ENCODE measurements at regions not wholly inside any gene's neighbourhood (a gene's known extent, or its start where the extent isn't known, plus 50 kb on each side); places are given as distances from the start of the nearest gene placed in this dataset.

DNA sequence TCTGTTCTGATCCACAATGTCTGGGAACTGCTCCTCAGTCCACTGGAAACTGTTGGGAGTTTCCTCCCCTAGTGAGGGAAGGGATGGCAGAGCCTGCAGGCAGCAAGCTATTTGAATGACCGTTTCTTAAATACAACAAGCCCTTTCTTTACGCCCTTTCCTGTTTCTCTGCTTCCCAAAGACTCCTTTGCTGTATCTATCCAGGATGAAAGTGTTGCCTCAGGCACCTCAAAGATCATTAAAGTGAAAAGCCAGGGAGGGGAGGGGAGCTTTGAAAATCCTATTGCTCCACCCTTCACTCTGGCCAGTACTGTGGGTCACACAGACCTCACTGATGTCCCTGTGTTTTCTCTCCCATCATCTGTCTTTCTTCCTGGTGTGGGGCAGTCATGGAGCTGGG lies 213.1 kb downstream of the RNF144B start:
- H3K9me3 Mint-ChIP-seq = no peaks in the 10 kb centered on the region
- H3K27me3 Mint-ChIP-seq = peaks cover 8 to 32% (median 22%) of the 10 kb centered on the region in 5 donors
- ATAC-seq = no peak
- H3K27ac Mint-ChIP-seq = no peak overlapping the region
- peaks cover 0 to 5% (median 3%) of the 10 kb centered on the region in 4 donors for H3K4me1 Mint-ChIP-seq
- H3K4me3 Mint-ChIP-seq = no peak overlapping the region
- DNase-seq = no peak
- no peaks in the 10 kb centered on the region for H3K36me3 Mint-ChIP-seq
- POLR2A ChIA-PET = no interaction called here

DNA sequence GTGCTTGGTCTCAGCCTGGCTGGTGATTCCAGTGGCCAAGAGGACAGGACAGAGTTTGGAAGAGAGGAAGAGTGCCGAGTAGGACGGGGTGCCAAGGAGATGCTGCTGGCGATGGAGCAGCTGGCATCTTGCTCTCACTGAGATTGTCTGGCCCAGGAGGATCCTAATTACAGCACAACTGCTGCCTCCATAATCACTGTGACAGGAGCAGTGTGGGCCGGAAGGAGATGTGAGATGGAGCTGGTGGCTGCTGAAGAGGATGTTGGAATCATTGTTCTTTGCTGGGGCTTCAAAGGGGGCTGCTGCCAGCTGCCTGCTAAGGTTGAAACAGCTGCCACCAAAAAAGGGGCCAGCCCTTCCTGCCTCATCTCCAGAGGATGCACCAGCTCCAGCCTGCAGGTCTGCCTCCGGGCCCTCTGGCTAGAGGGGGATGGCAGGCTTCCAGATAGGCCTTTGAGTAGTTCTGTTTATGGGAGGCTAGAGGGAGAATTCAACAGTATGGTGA lies 214.4 kb downstream of the RNF144B start:
- H3K4me1 Mint-ChIP-seq = peaks cover 0 to under 1% (median 0%) of the 10 kb centered on the region in 4 donors
- H3K9me3 Mint-ChIP-seq = no peaks in the 10 kb centered on the region
- no peak overlapping the region for H3K27ac Mint-ChIP-seq

DNA sequence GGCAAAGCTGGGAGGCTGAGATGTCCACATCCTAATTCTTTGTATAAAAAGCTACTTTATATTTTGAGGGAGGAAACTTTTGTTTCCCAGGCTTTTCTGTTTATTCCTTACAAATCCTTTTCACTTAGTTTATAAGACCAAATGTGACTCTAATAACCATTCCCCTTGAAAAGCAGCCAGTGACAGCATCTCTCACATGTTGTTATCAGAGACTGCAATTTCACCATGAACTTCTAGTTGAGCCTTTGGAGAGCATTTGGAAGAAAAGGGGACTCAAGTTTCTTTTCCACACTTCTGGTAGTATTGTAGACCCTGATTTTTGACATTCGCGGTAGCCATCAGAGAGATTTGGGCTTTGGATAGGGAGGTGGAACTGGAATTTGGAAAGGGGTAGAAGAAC lies 215.8 kb downstream of the RNF144B start:
- POLR2A ChIA-PET = no interaction called here
- no peaks in the 10 kb centered on the region for H3K9me3 Mint-ChIP-seq
- H3K27ac Mint-ChIP-seq = no peak overlapping the region
- H3K36me3 Mint-ChIP-seq = no peaks in the 10 kb centered on the region
- no peak for DNase-seq
- H3K27me3 Mint-ChIP-seq = peaks cover 7 to 36% (median 17%) of the 10 kb centered on the region in 5 donors
- ATAC-seq = no peak
- H3K4me3 Mint-ChIP-seq = no peak overlapping the region
- no peaks in the 10 kb centered on the region for H3K4me1 Mint-ChIP-seq

More for the DNA sequence above, 214.4 kb downstream of the RNF144B start:
- Mint-ChIP-seq H3K36me3 (no peaks in the 10 kb centered on the region), H3K27me3 (peaks cover 7 to 36% (median 19%) of the 10 kb centered on the region in 5 donors), H3K4me3 (no peak overlapping the region)
- ATAC-seq (no peak), DNase-seq (no peak)
- POLR2A ChIA-PET = no interaction called here

DNA sequence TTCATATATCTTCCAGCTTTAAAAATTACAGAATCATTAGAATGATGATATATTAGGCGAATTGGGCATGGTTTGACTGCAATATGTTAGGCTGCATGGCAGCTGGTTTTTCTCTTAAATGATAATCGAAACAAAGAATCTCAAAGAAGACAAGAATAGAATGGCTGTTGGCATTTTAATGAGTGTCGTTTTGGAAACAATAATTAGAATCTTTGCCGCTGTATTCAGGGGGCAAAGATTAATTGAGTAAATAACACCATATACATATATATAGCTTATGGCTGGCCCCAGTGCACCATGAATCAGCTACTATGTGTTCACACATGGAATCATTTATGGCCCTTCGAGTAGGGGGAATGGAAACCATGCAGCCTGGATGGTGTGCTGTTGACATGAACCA lies 216.2 kb downstream of the RNF144B start:
- ATAC-seq (no peak), DNase-seq (no peak)
- POLR2A ChIA-PET = no interaction called here
- Mint-ChIP-seq H3K27ac (no peak overlapping the region), H3K9me3 (no peaks in the 10 kb centered on the region), H3K36me3 (no peaks in the 10 kb centered on the region), H3K4me3 (no peak overlapping the region), H3K4me1 (no peaks in the 10 kb centered on the region), H3K27me3 (peaks cover 7 to 36% (median 17%) of the 10 kb centered on the region in 5 donors)

DNA sequence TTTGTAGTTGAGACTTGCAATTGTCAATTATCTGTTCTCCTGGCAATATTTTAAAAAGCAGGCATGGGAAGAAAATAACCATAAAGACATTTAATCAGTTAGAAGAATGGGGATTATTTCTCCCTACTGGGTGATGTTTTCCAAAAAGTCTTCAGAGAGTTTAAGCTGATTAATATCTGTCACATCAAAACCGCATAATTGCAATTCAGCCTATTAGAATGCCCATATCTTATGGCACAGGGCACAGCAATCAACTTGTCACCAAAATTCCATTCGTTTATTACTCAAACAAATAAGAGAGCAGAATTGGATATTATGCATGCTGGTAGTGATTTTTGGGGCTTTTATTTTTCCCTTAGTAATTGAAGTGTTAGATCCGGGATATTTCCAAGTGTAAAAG lies 218.7 kb downstream of the RNF144B start:
- H3K36me3 Mint-ChIP-seq = no peaks in the 10 kb centered on the region
- peaks cover 0 to 12% (median 1%) of the 10 kb centered on the region in 9 donors for H3K9me3 Mint-ChIP-seq
- no peak overlapping the region for H3K27ac Mint-ChIP-seq
- H3K4me1 Mint-ChIP-seq = no peaks in the 10 kb centered on the region
- peaks cover 5 to 28% (median 8%) of the 10 kb centered on the region in 5 donors for H3K27me3 Mint-ChIP-seq
- ATAC-seq (no peak), DNase-seq (no peak)
- POLR2A ChIA-PET = no interaction called here
- H3K4me3 Mint-ChIP-seq = no peak overlapping the region

DNA sequence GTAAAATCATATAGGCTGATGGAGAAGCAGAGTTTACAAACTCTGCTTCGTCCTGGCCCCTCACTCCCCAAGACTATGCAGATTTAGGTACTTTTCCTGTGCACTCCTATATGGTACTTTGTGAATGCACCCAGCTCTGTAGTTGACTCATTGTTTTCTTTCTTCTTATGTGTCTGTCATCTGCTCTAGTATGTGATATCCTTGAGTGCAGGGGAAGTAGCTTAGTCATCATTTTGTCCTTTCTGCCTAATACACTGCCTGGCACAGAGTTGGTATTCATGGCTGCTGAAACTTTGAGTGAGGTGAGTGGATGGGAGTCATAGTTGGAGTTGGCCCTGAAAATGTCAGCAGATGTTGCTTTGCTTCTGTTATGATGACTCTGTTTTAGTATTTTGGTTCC lies 222.6 kb downstream of the RNF144B start:
- Mint-ChIP-seq H3K4me3 (no peak overlapping the region), H3K4me1 (no peaks in the 10 kb centered on the region), H3K27ac (no peak overlapping the region), H3K9me3 (peaks cover 0 to 12% (median 1%) of the 10 kb centered on the region in 9 donors), H3K36me3 (no peaks in the 10 kb centered on the region), H3K27me3 (peaks cover 0 to 22% (median 2%) of the 10 kb centered on the region in 5 donors)
- no peak for ATAC-seq
- no peak for DNase-seq
- POLR2A ChIA-PET = no interaction called here

DNA sequence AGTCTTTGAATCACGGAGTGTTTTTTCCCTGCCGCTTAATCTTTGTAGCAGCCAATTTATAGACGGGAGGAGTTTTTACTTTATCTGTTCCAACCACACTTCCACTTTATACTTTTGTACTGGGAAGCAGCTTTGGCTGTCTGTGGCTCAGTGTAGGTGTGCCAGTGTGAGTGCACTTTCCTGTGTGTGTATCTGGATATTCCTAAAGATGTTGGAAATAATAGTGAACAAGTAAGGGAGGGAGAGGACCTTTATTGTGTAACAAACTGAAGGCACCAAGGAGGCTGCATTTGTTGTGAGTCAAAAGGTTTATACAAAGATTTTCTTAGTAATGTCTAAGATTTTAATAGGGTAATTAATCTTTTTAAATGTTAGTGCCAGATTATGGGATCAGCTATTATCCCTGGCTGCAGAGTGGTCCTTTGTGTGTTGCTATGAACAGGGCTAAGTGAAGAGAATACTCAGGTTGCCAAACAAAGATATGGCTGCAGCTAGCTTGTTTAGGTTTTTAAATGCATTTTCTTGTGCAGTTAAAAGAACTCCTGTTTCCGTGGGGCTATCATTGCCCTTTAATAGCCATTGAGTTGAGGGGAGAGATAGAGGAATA lies 226.3 kb downstream of the RNF144B start:
- POLR2A ChIA-PET = no interaction called here
- peaks cover 0 to 17% (median 9%) of the 10 kb centered on the region in 9 donors for H3K9me3 Mint-ChIP-seq
- peaks cover 0 to under 1% (median 0%) of the 10 kb centered on the region in 3 donors for H3K36me3 Mint-ChIP-seq
- no peak overlapping the region for H3K4me3 Mint-ChIP-seq
- ATAC-seq (no peak), DNase-seq (no peak)
- H3K27me3 Mint-ChIP-seq = peaks cover 1 to 33% (median 10%) of the 10 kb centered on the region in 5 donors
- no peak overlapping the region for H3K27ac Mint-ChIP-seq
- no peaks in the 10 kb centered on the region for H3K4me1 Mint-ChIP-seq

DNA sequence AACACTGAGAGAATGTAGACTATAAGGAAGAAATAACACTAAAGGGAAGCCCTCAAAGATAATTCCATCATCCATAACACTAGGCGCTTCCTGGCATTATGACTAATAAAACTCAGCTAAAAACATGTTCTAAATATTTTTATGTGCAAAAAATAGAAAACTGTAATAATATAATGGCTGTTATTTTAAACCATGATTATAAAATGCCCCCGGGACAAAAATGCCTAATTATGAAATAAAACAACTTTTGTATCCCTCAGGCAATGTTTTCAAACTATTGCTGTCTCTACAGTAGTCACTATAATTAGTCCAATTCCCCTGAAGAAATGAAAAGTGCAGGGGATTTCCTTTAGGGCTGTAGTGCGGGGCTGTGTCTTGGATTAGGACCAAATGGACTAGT lies 242.4 kb downstream of the RNF144B start:
- DNase-seq (no peak), ATAC-seq (no peak)
- peaks cover 0 to 9% (median 4%) of the 10 kb centered on the region in 5 donors for H3K27me3 Mint-ChIP-seq
- POLR2A ChIA-PET = no interaction called here
- H3K36me3 Mint-ChIP-seq = no peaks in the 10 kb centered on the region
- peaks cover 0 to 3% (median 0%) of the 10 kb centered on the region in 9 donors for H3K9me3 Mint-ChIP-seq
- H3K4me3 Mint-ChIP-seq = no peak overlapping the region
- no peak overlapping the region for H3K27ac Mint-ChIP-seq
- H3K4me1 Mint-ChIP-seq = no peaks in the 10 kb centered on the region

DNA sequence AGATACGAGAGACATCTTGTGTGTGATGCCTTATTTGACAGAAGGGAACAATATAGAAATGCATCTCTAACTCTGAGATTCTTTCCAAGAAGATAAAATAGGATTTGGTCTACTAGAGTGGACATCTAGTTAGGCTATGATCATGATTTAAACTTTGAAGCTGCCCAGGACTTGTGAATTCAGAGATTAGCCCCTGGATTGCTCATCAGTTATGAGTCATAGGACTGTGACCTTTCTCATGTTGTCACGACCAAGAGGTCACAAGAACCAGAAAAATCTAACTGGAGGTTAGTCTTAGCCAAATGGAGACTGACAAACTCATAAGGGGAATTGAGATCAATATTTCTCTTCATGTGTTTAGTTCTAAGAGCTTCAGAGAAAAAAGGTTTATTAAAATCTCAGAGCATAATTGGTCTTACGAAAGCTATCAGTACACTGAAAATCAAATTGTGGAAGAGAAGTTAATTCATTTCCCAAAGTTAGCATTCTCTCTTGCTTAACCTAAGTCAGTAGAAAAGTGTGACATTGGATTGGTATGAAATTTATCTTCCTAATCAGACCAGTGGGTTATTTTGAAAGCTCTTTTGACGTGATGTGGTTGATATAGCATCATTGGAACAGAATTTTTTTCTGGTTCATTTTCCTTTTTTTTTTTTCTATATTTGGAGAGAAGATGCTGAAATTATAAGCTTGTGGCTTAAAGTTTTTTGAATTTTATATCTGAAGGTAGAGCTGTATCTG lies 245.7 kb downstream of the RNF144B start:
- DNase-seq (no peak), ATAC-seq (no peak)
- POLR2A ChIA-PET = no interaction called here
- Mint-ChIP-seq H3K4me3 (no peak overlapping the region), H3K27me3 (peaks cover 2 to 11% (median 5%) of the 10 kb centered on the region in 5 donors), H3K9me3 (peaks cover 0 to 1% (median 0%) of the 10 kb centered on the region in 9 donors), H3K36me3 (no peaks in the 10 kb centered on the region), H3K4me1 (no peaks in the 10 kb centered on the region), H3K27ac (no peak overlapping the region)

DNA sequence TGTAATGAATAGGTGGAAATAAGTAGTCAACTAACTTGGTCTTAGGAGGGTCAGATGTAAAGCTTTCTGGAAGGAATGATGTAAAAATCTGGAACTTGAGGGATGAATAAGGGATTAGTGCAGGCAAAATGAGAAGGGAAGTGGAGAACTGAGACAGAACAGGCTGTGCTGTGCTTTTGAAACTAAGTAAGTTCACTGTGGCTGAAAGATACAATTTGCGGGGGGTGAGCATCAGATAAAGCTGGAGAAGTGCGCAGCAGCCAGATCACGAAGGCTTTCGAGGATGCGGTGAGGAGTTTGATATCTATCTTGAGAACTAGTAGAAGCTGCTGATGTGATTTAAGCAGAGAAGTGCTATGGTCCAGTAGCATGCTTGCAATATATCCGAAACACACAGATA lies 247.8 kb downstream of the RNF144B start:
- no peak for DNase-seq
- peaks cover 0 to 11% (median 0%) of the 10 kb centered on the region in 9 donors for H3K9me3 Mint-ChIP-seq
- H3K36me3 Mint-ChIP-seq = no peaks in the 10 kb centered on the region
- H3K27ac Mint-ChIP-seq = no peak overlapping the region
- H3K4me3 Mint-ChIP-seq = no peak overlapping the region
- POLR2A ChIA-PET = no interaction called here
- ATAC-seq = no peak
- H3K4me1 Mint-ChIP-seq = no peaks in the 10 kb centered on the region
- peaks cover 7 to 20% (median 10%) of the 10 kb centered on the region in 5 donors for H3K27me3 Mint-ChIP-seq

DNA sequence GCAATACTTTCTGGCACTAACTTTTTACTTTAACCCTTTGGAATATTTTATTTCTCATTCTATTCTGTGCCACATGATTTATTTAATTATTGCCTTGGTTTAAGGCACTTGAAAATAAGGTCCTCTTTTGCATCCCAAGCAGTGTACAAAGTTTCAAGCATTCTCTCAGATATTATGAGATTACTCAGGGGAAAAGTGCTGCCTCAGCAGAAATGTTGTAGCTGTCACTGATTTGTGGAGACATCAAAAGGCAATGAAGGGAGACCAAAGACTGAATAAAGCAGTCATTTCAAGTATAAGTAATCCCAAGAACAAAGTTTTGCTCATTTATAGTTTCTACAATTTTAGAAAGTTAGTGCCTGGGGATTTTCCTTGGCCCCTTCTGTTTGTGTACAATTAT lies 253.0 kb downstream of the RNF144B start:
- H3K4me1 Mint-ChIP-seq = no peaks in the 10 kb centered on the region
- no peaks in the 10 kb centered on the region for H3K36me3 Mint-ChIP-seq
- peaks cover 0 to 13% (median 11%) of the 10 kb centered on the region in 5 donors for H3K27me3 Mint-ChIP-seq
- ATAC-seq (no peak), DNase-seq (no peak)
- peaks cover 0 to 13% (median 3%) of the 10 kb centered on the region in 9 donors for H3K9me3 Mint-ChIP-seq
- H3K27ac Mint-ChIP-seq = no peak overlapping the region
- POLR2A ChIA-PET = no interaction called here
- no peak overlapping the region for H3K4me3 Mint-ChIP-seq

DNA sequence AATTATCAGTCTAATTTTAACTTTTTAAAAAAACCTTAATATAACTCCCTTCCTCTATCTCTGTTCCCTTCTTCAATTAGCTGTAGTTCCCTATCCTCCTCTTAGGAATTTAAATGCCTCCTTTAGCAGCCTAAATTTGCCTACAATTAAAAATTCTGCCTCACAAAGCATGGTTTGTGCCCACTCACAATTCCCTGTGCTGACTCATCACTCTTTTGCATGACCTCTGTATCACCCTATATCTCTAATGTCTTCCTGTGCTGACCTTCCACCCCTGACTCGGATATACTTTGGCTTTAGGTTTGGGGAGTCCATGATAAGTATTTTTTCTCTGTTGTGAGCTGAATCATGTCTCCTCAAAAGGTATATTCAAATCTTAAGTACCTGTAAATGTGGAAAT lies 253.6 kb downstream of the RNF144B start:
- no peak overlapping the region for H3K4me3 Mint-ChIP-seq
- DNase-seq (no peak), ATAC-seq (no peak)
- POLR2A ChIA-PET = no interaction called here
- no peaks in the 10 kb centered on the region for H3K36me3 Mint-ChIP-seq
- H3K27ac Mint-ChIP-seq = no peak overlapping the region
- H3K4me1 Mint-ChIP-seq = no peaks in the 10 kb centered on the region
- peaks cover 0 to 13% (median 11%) of the 10 kb centered on the region in 5 donors for H3K27me3 Mint-ChIP-seq
- peaks cover 0 to 13% (median 3%) of the 10 kb centered on the region in 9 donors for H3K9me3 Mint-ChIP-seq

DNA sequence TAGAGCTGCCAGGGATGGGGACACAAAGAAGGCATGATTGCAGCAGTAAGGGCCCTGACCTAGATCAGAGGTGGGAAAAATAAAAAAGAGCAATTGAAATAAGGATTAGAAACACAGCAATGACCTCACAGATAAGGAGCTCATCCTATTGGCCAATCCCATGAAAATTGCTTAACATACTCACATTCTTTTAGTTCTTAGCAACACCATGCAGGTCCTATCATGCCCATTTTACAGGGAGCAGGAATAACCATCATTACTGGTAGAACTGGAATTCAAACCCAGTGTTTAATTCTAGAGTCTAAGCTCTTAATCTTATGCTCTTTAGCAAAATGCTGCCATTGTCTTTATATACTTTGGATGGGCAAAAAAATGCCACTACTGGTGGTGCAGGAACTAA lies 267.7 kb downstream of the RNF144B start:
- ATAC-seq = no peak
- Mint-ChIP-seq H3K9me3 (peaks cover 0 to 32% (median 12%) of the 10 kb centered on the region in 9 donors), H3K36me3 (peaks cover 0 to 12% (median 0%) of the 10 kb centered on the region in 3 donors), H3K4me1 (no peaks in the 10 kb centered on the region), H3K4me3 (no peak overlapping the region), H3K27ac (no peak overlapping the region), H3K27me3 (peaks cover 0 to 4% (median 1%) of the 10 kb centered on the region in 5 donors)
- POLR2A ChIA-PET = no interaction called here
- no peak for DNase-seq
